ENCODE measurements at regions not wholly inside any gene's neighbourhood (a gene's known extent, or its start where the extent isn't known, plus 50 kb on each side); places are given as distances from the start of the nearest gene placed in this dataset.

DNA sequence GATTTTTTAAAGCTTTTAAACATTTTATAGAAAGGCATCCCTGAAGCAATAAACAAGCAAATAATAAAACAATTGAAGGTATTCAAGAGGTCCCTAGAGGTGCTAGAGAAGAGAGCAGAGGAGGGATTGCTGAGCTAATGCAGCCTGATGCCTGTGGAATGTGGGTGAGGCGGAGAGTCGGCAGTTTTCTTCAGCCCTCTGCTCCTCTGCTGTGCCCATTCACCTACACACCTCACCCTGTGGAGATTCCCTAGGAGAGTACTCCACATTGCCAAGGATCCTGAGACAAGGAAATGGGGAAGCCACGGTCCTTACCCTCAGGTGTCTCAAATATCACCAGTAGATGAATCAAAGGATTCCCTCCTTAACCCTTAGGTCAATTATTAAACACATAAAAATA lies 199.8 kb upstream of the POU3F2 start:
- Mint-ChIP-seq H3K9me3 (no peaks in the 10 kb centered on the region), H3K4me1 (peaks cover 86% of the 10 kb centered on the region), H3K4me3 (peak overlapping the region; percentile 47), H3K27me3 (ENCODE audit: low read depth) (no peaks in the 10 kb centered on the region), H3K36me3 (ENCODE audit: low read depth) (no peaks in the 10 kb centered on the region), H3K27ac (ENCODE audit: unreplicated experiment) (peak overlapping the region; percentile 83)
- TF ChIP-seq, protein P1, sequence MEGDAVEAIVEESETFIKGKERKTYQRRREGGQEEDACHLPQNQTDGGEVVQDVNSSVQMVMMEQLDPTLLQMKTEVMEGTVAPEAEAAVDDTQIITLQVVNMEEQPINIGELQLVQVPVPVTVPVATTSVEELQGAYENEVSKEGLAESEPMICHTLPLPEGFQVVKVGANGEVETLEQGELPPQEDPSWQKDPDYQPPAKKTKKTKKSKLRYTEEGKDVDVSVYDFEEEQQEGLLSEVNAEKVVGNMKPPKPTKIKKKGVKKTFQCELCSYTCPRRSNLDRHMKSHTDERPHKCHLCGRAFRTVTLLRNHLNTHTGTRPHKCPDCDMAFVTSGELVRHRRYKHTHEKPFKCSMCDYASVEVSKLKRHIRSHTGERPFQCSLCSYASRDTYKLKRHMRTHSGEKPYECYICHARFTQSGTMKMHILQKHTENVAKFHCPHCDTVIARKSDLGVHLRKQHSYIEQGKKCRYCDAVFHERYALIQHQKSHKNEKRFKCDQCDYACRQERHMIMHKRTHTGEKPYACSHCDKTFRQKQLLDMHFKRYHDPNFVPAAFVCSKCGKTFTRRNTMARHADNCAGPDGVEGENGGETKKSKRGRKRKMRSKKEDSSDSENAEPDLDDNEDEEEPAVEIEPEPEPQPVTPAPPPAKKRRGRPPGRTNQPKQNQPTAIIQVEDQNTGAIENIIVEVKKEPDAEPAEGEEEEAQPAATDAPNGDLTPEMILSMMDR (conservative IDR thresholded peaks at IDR 0.05): no peak
- DNase-seq (ENCODE audit: low read depth, low spot score): no peak

DNA sequence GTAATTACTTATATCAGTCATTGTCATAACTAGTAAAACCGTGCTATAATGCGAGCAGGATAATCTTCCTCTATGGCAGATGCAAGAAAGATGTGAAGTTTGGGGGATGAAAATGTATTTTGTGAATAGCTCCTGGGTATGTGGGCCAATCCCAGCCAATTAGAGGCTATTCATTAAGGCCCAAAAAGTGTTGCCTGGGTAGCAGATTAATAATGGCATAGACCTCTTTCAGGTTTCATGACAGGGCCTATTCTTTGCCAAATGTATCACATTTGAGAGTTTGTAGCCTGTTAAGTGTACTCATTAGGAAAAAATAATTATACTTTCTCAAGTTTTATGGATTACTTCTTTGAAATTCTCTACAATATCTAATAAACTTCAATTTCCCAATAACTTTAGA lies 199.2 kb upstream of the POU3F2 start:
- H3K27ac Mint-ChIP-seq (ENCODE audit: unreplicated experiment): no peak overlapping the region
- no peaks in the 10 kb centered on the region for H3K36me3 Mint-ChIP-seq (ENCODE audit: low read depth)
- H3K4me3 Mint-ChIP-seq: no peak overlapping the region
- no peaks in the 10 kb centered on the region for H3K27me3 Mint-ChIP-seq (ENCODE audit: low read depth)
- no peaks in the 10 kb centered on the region for H3K9me3 Mint-ChIP-seq
- H3K4me1 Mint-ChIP-seq: peaks cover 89% of the 10 kb centered on the region
- no peak for DNase-seq (ENCODE audit: low read depth, low spot score)
- TF ChIP-seq, protein P1 (conservative IDR thresholded peaks at IDR 0.05): no peak

DNA sequence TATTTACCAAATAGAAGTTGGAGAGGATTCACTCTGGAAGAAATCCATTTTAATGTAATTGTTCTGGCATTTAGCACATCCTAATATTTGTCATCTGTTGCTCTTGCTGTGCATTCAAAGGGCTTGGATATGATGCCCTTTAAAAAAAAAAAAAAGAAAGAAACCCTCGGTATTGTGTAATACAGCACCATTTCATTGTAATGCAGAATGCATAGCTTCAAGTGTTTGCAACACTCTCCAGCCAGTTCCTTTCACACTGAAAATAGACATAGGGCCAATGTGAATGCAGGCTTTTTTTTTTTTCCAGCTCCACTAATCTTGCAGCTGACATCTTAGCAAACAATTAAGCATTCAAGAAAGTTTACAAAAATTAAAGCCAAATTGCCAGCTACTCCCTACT lies 197.4 kb upstream of the POU3F2 start:
- H3K4me3 Mint-ChIP-seq: peak overlapping the region; percentile 70
- TF ChIP-seq, protein P1 (conservative IDR thresholded peaks at IDR 0.05): no peak
- no peaks in the 10 kb centered on the region for H3K36me3 Mint-ChIP-seq (ENCODE audit: low read depth)
- peaks cover 92% of the 10 kb centered on the region for H3K4me1 Mint-ChIP-seq
- H3K27ac Mint-ChIP-seq (ENCODE audit: unreplicated experiment): peak overlapping the region; percentile 6
- H3K27me3 Mint-ChIP-seq (ENCODE audit: low read depth): no peaks in the 10 kb centered on the region
- H3K9me3 Mint-ChIP-seq: no peaks in the 10 kb centered on the region
- DNase-seq (ENCODE audit: low read depth, low spot score): no peak

DNA sequence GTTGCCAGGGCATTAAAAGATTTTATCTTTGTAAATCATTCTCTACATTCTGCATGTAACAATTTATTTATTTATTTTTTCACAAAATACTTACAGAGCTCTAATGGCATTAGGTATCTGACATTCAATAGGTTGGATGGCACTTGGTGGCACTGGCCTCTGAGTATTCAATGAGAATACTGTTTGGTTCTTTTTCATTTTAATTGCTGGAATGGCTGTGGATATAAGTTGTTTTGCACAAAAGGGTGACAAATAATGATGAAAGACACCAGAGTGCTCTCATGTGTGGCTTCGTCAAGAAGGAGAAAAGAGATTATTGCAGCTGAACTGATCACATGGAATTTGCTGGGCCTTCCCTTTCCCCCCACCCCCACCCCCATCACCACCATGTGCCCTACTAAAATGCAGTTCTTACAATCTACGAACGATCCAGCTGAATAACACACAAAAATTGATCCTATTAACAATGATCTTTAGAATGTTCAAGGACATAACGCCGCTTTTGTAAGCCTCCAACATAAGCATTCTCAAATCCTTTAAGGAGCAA lies 195.2 kb upstream of the POU3F2 start:
- Mint-ChIP-seq H3K4me3 (peak overlapping the region; percentile 79), H3K9me3 (no peaks in the 10 kb centered on the region), H3K27me3 (ENCODE audit: low read depth) (no peaks in the 10 kb centered on the region), H3K4me1 (peaks cover 90% of the 10 kb centered on the region), H3K27ac (ENCODE audit: unreplicated experiment) (peak overlapping the region; percentile 88), H3K36me3 (ENCODE audit: low read depth) (no peaks in the 10 kb centered on the region)
- no peak for DNase-seq (ENCODE audit: low read depth, low spot score)
- TF ChIP-seq, protein P1 (conservative IDR thresholded peaks at IDR 0.05): no peak

DNA sequence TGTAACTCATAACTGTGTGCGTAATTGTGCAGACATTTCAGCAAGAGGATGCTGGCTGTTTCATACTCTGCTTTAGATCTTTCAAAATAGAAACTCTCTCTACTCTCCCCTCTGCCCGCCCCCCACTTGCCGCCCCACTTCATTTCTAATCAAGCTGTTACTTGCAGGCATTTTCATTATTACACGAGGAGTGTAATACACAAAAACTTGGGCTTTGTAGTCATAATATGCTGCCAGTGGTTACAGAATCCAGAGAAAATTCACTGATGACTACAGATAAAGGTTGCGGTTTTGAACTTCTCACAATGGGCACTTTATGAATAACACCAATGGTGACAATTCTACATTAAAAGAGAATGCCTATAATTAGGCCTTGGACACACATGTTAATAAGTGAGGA lies 194.0 kb upstream of the POU3F2 start:
- H3K9me3 Mint-ChIP-seq: no peaks in the 10 kb centered on the region
- peaks cover 91% of the 10 kb centered on the region for H3K4me1 Mint-ChIP-seq
- TF ChIP-seq, protein P1 (conservative IDR thresholded peaks at IDR 0.05): no peak
- H3K27me3 Mint-ChIP-seq (ENCODE audit: low read depth): no peaks in the 10 kb centered on the region
- no peaks in the 10 kb centered on the region for H3K36me3 Mint-ChIP-seq (ENCODE audit: low read depth)
- peak overlapping the region; percentile 79 for H3K4me3 Mint-ChIP-seq
- H3K27ac Mint-ChIP-seq (ENCODE audit: unreplicated experiment): peak overlapping the region; percentile 81
- DNase-seq (ENCODE audit: low read depth, low spot score): no peak
